Trophoblast cell (in vitro differentiated cells and primary cell): ENCODE measurements at regions not wholly inside any gene's neighbourhood (a gene's known extent, or its start where the extent isn't known, plus 50 kb on each side); places are given as distances from the start of the nearest gene placed in this dataset.

Experiments
- DNase-seq, 2 donors: peaks; one replicate each; pipeline ENCODE4 v3.0.0-alpha.2; 2016
- H2AFZ ChIP-seq: 2 replicates; pipeline ENCODE4 v1.6.1; 2013; ENCODE audit warnings: low read length, moderate library complexity, mild to moderate bottlenecking; ENCODE audit not compliant: insufficient read depth, poor library complexity
- H2AK5ac ChIP-seq: 2 replicates; pipeline ENCODE4 v1.6.1; 2013; ENCODE audit warnings: mild to moderate bottlenecking, low read length
- H2BK120ac ChIP-seq: 2 replicates; pipeline ENCODE4 v1.6.1; 2013; ENCODE audit warnings: low read length, mild to moderate bottlenecking, moderate library complexity; ENCODE audit not compliant: insufficient read depth, poor library complexity
- H2BK12ac ChIP-seq: 2 replicates; pipeline ENCODE4 v1.6.1; 2013; ENCODE audit warnings: mild to moderate bottlenecking, low read length, moderate library complexity
- H2BK5ac ChIP-seq: 2 replicates; pipeline ENCODE4 v1.6.1; 2013; ENCODE audit warnings: low read length, low read depth, moderate library complexity, mild to moderate bottlenecking; ENCODE audit not compliant: poor library complexity
- H3K14ac ChIP-seq: 2 replicates; pipeline ENCODE4 v1.6.1; 2013; ENCODE audit warnings: mild to moderate bottlenecking, low read length
- H3K18ac ChIP-seq: 2 replicates; pipeline ENCODE4 v1.6.1; 2013; ENCODE audit warnings: mild to moderate bottlenecking, low read length
- H3K23ac ChIP-seq: 2 replicates; pipeline ENCODE4 v1.6.1; 2013; ENCODE audit warnings: low read length
- H3K27ac ChIP-seq: 2 replicates; pipeline ENCODE4 v1.5.1; 2013; ENCODE audit warnings: low read depth, mild to moderate bottlenecking, inconsistent platforms, low read length, moderate library complexity
- H3K27me3 ChIP-seq: 2 replicates; pipeline ENCODE4 v1.6.1; 2013; ENCODE audit warnings: inconsistent platforms, mild to moderate bottlenecking, low read length, moderate library complexity; ENCODE audit not compliant: insufficient read depth
- H3K36me3 ChIP-seq, 2 experiments: 1 replicate in 1 of 2; 2 replicates in 1 of 2; pipeline ENCODE4 v1.6.1; 2013; ENCODE audit warnings: low read length in 2 of 2, mild to moderate bottlenecking in 2 of 2, moderate library complexity in 1 of 2; ENCODE audit not compliant: insufficient read depth in 2 of 2, control insufficient read depth in 1 of 2
- H3K4ac ChIP-seq: 2 replicates; pipeline ENCODE4 v1.6.1; 2013; ENCODE audit warnings: low read depth, mild to moderate bottlenecking, low read length, moderate library complexity
- H3K4me1 ChIP-seq, 2 experiments: 1 replicate in 1 of 2; 2 replicates in 1 of 2; pipeline ENCODE4 v1.6.1; 2013; ENCODE audit warnings: low read length in 2 of 2, mild to moderate bottlenecking in 2 of 2, moderate library complexity in 1 of 2; ENCODE audit not compliant: insufficient read depth in 2 of 2, control insufficient read depth in 1 of 2
- H3K4me2 ChIP-seq: 2 replicates; pipeline ENCODE4 v1.6.1; 2013; ENCODE audit warnings: inconsistent platforms, mild to moderate bottlenecking, low read length, moderate library complexity
- H3K4me3 ChIP-seq: 2 replicates; pipeline ENCODE4 v1.5.1; 2013; ENCODE audit warnings: mild to moderate bottlenecking, low read depth, low read length, inconsistent platforms
- H3K79me1 ChIP-seq: one replicate; pipeline ENCODE4 v1.6.1; 2013; ENCODE audit warnings: low read length
- H3K79me2 ChIP-seq: 2 replicates; pipeline ENCODE4 v1.6.1; 2013; ENCODE audit warnings: low read length, mild to moderate bottlenecking; ENCODE audit not compliant: control insufficient read depth, insufficient read depth, poor library complexity
- H3K9ac ChIP-seq: 2 replicates; pipeline ENCODE4 v1.6.1; 2013; ENCODE audit warnings: mild to moderate bottlenecking, low read length
- H3K9me3 ChIP-seq: 2 replicates; pipeline ENCODE4 v1.6.1; 2013; ENCODE audit warnings: low read depth, mild to moderate bottlenecking, control low read depth, inconsistent platforms, low read length; ENCODE audit not compliant: insufficient read depth
- H4K12ac ChIP-seq: 2 replicates; pipeline ENCODE4 v1.6.1; 2013; ENCODE audit warnings: low read depth, mild to moderate bottlenecking, low read length, moderate library complexity
- H4K8ac ChIP-seq: 2 replicates; pipeline ENCODE4 v1.6.1; 2013; ENCODE audit warnings: low read depth, mild to moderate bottlenecking, low read length, moderate library complexity
- H4K91ac ChIP-seq: one replicate; pipeline ENCODE4 v1.6.1; 2013; ENCODE audit warnings: low read depth, mild to moderate bottlenecking, low read length, moderate library complexity
- WGBS: extraction: QIAGEN DNeasy Blood & Tissue Kit; methylation state at CpG from one replicate; pipeline ENCODE4 v1.1.7; 2013; ENCODE audit warnings: missing lambda C conversion rate; ENCODE audit not compliant: insufficient read length, insufficient coverage; ENCODE audit errors: extremely low coverage; 5-methylcytosine and 5-hydroxymethylcytosine counted together

DNA sequence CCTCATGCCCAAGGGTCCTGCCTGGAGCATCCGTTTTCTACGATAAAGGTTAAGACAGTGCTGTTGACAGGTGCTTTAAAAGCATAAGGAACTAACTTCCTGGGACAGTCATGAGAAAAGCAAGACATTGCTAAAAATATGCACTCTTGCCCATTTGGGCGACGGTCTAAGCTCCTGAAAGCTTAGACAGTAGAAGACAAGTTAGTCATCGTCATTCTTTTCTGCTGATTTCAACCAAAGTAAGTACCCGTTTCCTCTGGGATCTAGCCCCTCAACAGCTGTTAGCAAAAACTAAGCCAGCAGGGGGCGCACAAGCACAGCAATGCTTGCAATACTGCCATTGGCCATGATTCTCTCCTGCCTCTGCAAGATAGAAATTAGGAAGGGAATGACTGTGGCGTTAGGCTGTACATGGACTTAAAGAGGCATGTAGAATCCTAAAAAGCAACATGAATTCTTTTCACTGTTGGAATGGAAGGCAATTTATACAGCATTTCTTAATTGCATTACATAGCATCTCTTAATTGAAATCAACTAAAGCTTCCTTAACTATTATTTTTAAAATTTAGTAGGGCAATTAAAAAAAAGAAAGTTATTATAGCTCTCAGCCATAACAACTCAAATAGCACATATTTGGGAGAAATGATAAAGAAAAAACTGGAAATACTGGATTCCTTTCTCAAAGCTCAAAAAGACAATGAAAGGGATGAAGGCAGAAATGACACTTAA, 147.8 kb upstream of the RALGAPA2 start:
- DNase-seq, result peak; percentile 97 to 100
- no CpG with 5 or more reads among the region's 8 CpGs for WGBS
- Histone ChIP-seq H3K79me1 (no peaks in the 10 kb centered on the region), H3K14ac (no peak overlapping the region), H3K79me2 (no peaks in the 10 kb centered on the region), H3K9ac (no peak overlapping the region), H3K4ac (no peak overlapping the region), H3K18ac (no peak overlapping the region), H3K4me2 (no peak overlapping the region), H2BK120ac (no peak overlapping the region), H3K27me3 (no peaks in the 10 kb centered on the region), H2AK5ac (no peak overlapping the region), H2BK12ac (no peak overlapping the region), H2BK5ac (no peak overlapping the region), H3K36me3 (no peaks in the 10 kb centered on the region), H3K23ac (no peak overlapping the region), H4K12ac (no peak overlapping the region), H2AFZ (no peak overlapping the region), H4K91ac (no peak overlapping the region), H4K8ac (no peak overlapping the region), H3K4me3 (no peak overlapping the region), H3K27ac (no peak overlapping the region), H3K9me3 (no peaks in the 10 kb centered on the region), H3K4me1 (no peaks in the 10 kb centered on the region)

DNA sequence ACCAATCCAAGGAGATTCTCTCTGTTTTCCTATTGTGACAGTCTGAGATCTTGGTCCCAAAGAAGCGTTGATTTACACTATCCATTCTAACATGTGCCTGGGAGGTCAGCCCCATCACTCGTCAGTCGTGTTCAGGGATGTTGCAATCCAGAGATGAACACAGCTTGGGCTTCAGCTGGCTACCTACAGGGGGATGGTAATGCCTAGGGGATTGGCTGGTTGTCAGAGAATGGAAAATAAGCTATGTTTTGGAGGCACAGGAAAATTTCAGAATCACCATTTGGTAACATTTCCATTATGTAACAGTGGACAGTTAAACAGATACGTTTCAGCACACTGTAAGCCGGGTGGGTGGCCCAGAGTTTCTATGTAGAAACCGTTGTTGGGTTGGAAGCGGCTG, 147.1 kb upstream of the RALGAPA2 start:
- Histone ChIP-seq H2AK5ac (no peak overlapping the region), H2BK120ac (no peak overlapping the region), H3K79me2 (no peaks in the 10 kb centered on the region), H3K9ac (no peak overlapping the region), H3K4ac (no peak overlapping the region), H3K4me2 (no peak overlapping the region), H2BK5ac (no peak overlapping the region), H4K8ac (no peak overlapping the region), H3K79me1 (no peaks in the 10 kb centered on the region), H4K91ac (no peak overlapping the region), H3K4me3 (no peak overlapping the region), H3K14ac (no peak overlapping the region), H3K9me3 (no peaks in the 10 kb centered on the region), H3K18ac (no peak overlapping the region), H2AFZ (no peak overlapping the region), H3K27ac (no peak overlapping the region), H2BK12ac (no peak overlapping the region), H3K4me1 (no peaks in the 10 kb centered on the region), H3K23ac (no peak overlapping the region), H3K36me3 (no peaks in the 10 kb centered on the region), H4K12ac (no peak overlapping the region), H3K27me3 (no peaks in the 10 kb centered on the region)
- DNase-seq, result no peak
- WGBS, result no CpG with 5 or more reads among the region's 7 CpGs

DNA sequence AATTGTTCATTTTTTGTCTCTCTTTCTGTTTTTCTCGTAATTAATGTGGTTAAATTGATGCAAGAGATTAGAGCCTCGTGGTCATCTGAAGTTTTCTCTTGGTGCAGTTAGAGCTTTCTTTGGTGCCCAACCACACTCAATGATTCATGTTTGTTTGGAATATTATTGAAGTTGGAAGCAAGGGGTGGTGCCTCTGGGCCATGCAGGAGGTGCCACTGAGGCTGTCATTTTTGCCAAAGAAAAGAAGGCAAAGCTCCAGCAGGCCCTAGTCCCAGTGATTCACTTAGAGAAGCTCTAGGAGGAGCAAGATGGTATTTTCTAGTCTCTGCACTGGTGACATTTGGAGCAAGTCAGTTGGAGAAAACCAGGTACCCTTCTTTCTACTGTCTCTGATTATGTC, 144.5 kb upstream of the RALGAPA2 start:
- Histone ChIP-seq H3K79me2 (no peaks in the 10 kb centered on the region), H3K23ac (no peak overlapping the region), H2BK12ac (no peak overlapping the region), H3K4me2 (no peak overlapping the region), H3K4me3 (no peak overlapping the region), H3K14ac (no peak overlapping the region), H3K27ac (no peak overlapping the region), H4K8ac (no peak overlapping the region), H3K27me3 (no peaks in the 10 kb centered on the region), H4K12ac (no peak overlapping the region), H3K4me1 (no peaks in the 10 kb centered on the region), H3K9me3 (peaks cover 4% of the 10 kb centered on the region), H3K79me1 (no peaks in the 10 kb centered on the region), H2BK120ac (no peak overlapping the region), H3K9ac (no peak overlapping the region), H4K91ac (no peak overlapping the region), H3K18ac (no peak overlapping the region), H2AFZ (no peak overlapping the region), H3K4ac (no peak overlapping the region), H2BK5ac (no peak overlapping the region), H3K36me3 (no peaks in the 10 kb centered on the region), H2AK5ac (no peak overlapping the region)
- no peak for DNase-seq
- no CpG with 5 or more reads among the region's 2 CpGs for WGBS

DNA sequence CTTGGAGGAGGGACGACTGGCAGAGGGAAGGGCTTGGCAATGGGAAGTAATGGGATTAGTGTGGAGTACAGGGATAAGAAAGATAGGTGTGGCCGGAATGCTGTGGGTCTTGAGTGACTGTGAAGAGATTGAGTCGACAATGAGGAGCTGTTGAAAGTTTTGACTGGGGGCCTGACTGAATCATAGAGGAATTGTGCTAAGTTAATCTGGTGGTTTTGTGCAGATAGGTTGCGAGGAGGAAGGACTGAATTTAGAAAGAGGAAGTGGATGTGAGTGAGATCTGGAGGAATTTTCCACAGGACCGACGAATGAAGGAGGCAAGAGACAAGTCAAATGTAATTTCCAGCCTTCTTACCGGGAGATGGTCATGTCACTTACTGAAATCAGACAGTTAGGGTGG, 143.9 kb upstream of the RALGAPA2 start:
- Histone ChIP-seq H3K79me1 (no peaks in the 10 kb centered on the region), H3K4me1 (no peaks in the 10 kb centered on the region), H3K9me3 (peaks cover 4% of the 10 kb centered on the region), H3K27me3 (no peaks in the 10 kb centered on the region), H3K4me2 (no peak overlapping the region), H3K27ac (no peak overlapping the region), H2AK5ac (no peak overlapping the region), H4K91ac (no peak overlapping the region), H2BK5ac (no peak overlapping the region), H3K4ac (no peak overlapping the region), H3K9ac (no peak overlapping the region), H3K23ac (no peak overlapping the region), H3K4me3 (no peak overlapping the region), H3K14ac (no peak overlapping the region), H3K18ac (no peak overlapping the region), H2BK120ac (no peak overlapping the region), H4K12ac (no peak overlapping the region), H2AFZ (no peak overlapping the region), H3K36me3 (no peaks in the 10 kb centered on the region), H2BK12ac (no peak overlapping the region), H4K8ac (no peak overlapping the region), H3K79me2 (no peaks in the 10 kb centered on the region)
- no peak for DNase-seq
- WGBS, result no CpG with 5 or more reads among the region's 7 CpGs
